ENCODE measurements at regions not wholly inside any gene's neighbourhood (a gene's known extent, or its start where the extent isn't known, plus 50 kb on each side); places are given as distances from the start of the nearest gene placed in this dataset.

GRCh38 chr14:104526723-104527645 is 52.6 kb upstream of the C14orf180 start:
- Histone ChIP-seq H3K4me2 (ENCODE audit: low read length) (no peak overlapping the region), H3K36me3 (ENCODE audit: insufficient read depth, low read length) (no peaks in the 10 kb centered on the region), H3K27me3 (ENCODE audit: insufficient read depth, low read depth, low read length) (no peaks in the 10 kb centered on the region), H3K9me3 (ENCODE audit: low read length) (peaks cover 4% of the 10 kb centered on the region), H4K20me1 (ENCODE audit: insufficient read depth) (no peaks in the 10 kb centered on the region), H2AFZ (ENCODE audit: low read depth, low read length) (no peak overlapping the region), H3K9ac (ENCODE audit: low read length) (no peak overlapping the region), H3K79me2 (replicated peaks; ENCODE audit: insufficient read depth, low read length) (no peaks in the 10 kb centered on the region), H3K4me3 (ENCODE audit: low read length) (no peak overlapping the region), H3F3A (ENCODE audit: insufficient read depth, low read length, poor library complexity, severe bottlenecking) (no peaks in the 10 kb centered on the region), H3K27ac (ENCODE audit: low read length) (no peak overlapping the region), H3K9me2 (ENCODE audit: insufficient read depth, low read length) (no peaks in the 10 kb centered on the region)
- TF ChIP-seq EP300 (conservative IDR thresholded peaks at IDR 0.05; ENCODE audit: poor library complexity, severe bottlenecking): no peak
- TF ChIP-seq MXI1 (conservative IDR thresholded peaks at IDR 0.05; ENCODE audit: poor library complexity, severe bottlenecking): no peak
- TF ChIP-seq POLR2AphosphoS5 (IDR thresholded peaks at IDR 0.05): no peak
- no peak for TF ChIP-seq CTCF (IDR thresholded peaks at IDR 0.05; ENCODE audit: poor library complexity, severe bottlenecking)
- no peak for TF ChIP-seq RAD21 (conservative IDR thresholded peaks at IDR 0.05)
- no peak for TF ChIP-seq REST (IDR thresholded peaks at IDR 0.05; ENCODE audit: borderline replicate concordance)
- TF ChIP-seq SMC3 (conservative IDR thresholded peaks at IDR 0.05; ENCODE audit: poor library complexity): no peak
- no peak for TF ChIP-seq EZH2 (IDR thresholded peaks at IDR 0.05; ENCODE audit: borderline replicate concordance, insufficient read depth, low read length, poor library complexity, severe bottlenecking)
- no peak for TF ChIP-seq TAF1 (IDR thresholded peaks at IDR 0.05; ENCODE audit: low read depth)

- no peak overlapping the region for H3K4me3 ChIP-seq (ENCODE audit: low read length)
- TF ChIP-seq REST (IDR thresholded peaks at IDR 0.05; ENCODE audit: borderline replicate concordance) (no peak), RAD21 (conservative IDR thresholded peaks at IDR 0.05) (no peak), EP300 (conservative IDR thresholded peaks at IDR 0.05; ENCODE audit: poor library complexity, severe bottlenecking) (no peak), EZH2 (IDR thresholded peaks at IDR 0.05; ENCODE audit: borderline replicate concordance, insufficient read depth, low read length, poor library complexity, severe bottlenecking) (no peak), CTCF (IDR thresholded peaks at IDR 0.05; ENCODE audit: poor library complexity, severe bottlenecking) (no peak), POLR2AphosphoS5 (IDR thresholded peaks at IDR 0.05) (no peak), SMC3 (conservative IDR thresholded peaks at IDR 0.05; ENCODE audit: poor library complexity) (no peak), MXI1 (conservative IDR thresholded peaks at IDR 0.05; ENCODE audit: poor library complexity, severe bottlenecking) (no peak), TAF1 (IDR thresholded peaks at IDR 0.05; ENCODE audit: low read depth) (no peak)
- no peak overlapping the region for H3K4me2 ChIP-seq (ENCODE audit: low read length)
- no peaks in the 10 kb centered on the region for H4K20me1 ChIP-seq (ENCODE audit: insufficient read depth)
- H3F3A ChIP-seq (ENCODE audit: insufficient read depth, low read length, poor library complexity, severe bottlenecking): no peaks in the 10 kb centered on the region
- no peak overlapping the region for H2AFZ ChIP-seq (ENCODE audit: low read depth, low read length)
- no peaks in the 10 kb centered on the region for H3K36me3 ChIP-seq (ENCODE audit: insufficient read depth, low read length)
- no peak overlapping the region for H3K27ac ChIP-seq (ENCODE audit: low read length)
- H3K9me2 ChIP-seq (ENCODE audit: insufficient read depth, low read length): no peaks in the 10 kb centered on the region
- no peaks in the 10 kb centered on the region for H3K27me3 ChIP-seq (ENCODE audit: insufficient read depth, low read depth, low read length)
- H3K9ac ChIP-seq (ENCODE audit: low read length): no peak overlapping the region
- peaks cover 4% of the 10 kb centered on the region for H3K9me3 ChIP-seq (ENCODE audit: low read length)
- H3K79me2 ChIP-seq (replicated peaks; ENCODE audit: insufficient read depth, low read length): no peaks in the 10 kb centered on the region
These were observed 51.6 kb upstream of the C14orf180 start for GRCh38 chr14:104527857-104528459.
